Tibial nerve (tissue), 4 donors: ENCODE measurements at regions not wholly inside any gene's neighbourhood (a gene's known extent, or its start where the extent isn't known, plus 50 kb on each side); places are given as distances from the start of the nearest gene placed in this dataset.

ENCODE experiments used
- DNase-seq, 2 donors: peaks; one replicate each; pipeline ENCODE4 v3.0.0-alpha.2; 2019; ENCODE audit warnings: low spot score in 2 of 2
- H3K27ac ChIP-seq, 4 donors: fragments of 200-600 bp; sonication (generic) in 3 of 4; one replicate each; pipeline ENCODE4 v1.5.1; 2017 to 2019; ENCODE audit warnings: mild to moderate bottlenecking in 1 of 4
- H3K27me3 ChIP-seq, 2 donors: fragments of 200-600 bp; sonication (generic) in 1 of 2; one replicate each; pipeline versions ENCODE4 v1.5.1 to v1.6.0; 2017 to 2019
- H3K36me3 ChIP-seq, 3 donors: fragments of 200-600 bp; sonication (generic); one replicate each; pipeline ENCODE4 v1.5.1; 2018 to 2019
- H3K4me1 ChIP-seq, 4 donors: fragments of 200-600 bp; sonication (generic) in 3 of 4; one replicate each; pipeline ENCODE4 v1.5.1; 2017 to 2019
- H3K4me3 ChIP-seq, 4 donors: fragments of 200-600 bp; sonication (generic) in 3 of 4; one replicate each; pipeline ENCODE4 v1.5.1; 2017 to 2019; ENCODE audit warnings: mild to moderate bottlenecking in 1 of 4, moderate library complexity in 1 of 4
- H3K9me3 ChIP-seq, 4 donors: fragments of 200-600 bp; sonication (generic) in 3 of 4; one replicate each; pipeline ENCODE4 v1.5.1; 2017 to 2019
- CTCF ChIP-seq, 5 experiments: fragments of 200-600 bp in 3 of 5; fragments of 450-650 bp in 2 of 5; sonication (generic) in 3 of 5; IDR thresholded peaks; one replicate each; pipeline ENCODE4 v1.5.1; 2016 to 2019; ENCODE audit warnings: antibody characterized with exemption in 5 of 5, mild to moderate bottlenecking in 3 of 5, moderate library complexity in 2 of 5
- EP300 ChIP-seq, 2 donors: sonication (generic); formaldehyde crosslinking; IDR thresholded peaks; one replicate each; pipeline ENCODE4 v1.6.1; 2017; ENCODE audit warnings: antibody characterized with exemption in 2 of 2, mild to moderate bottlenecking in 1 of 2
- POLR2A ChIP-seq, 2 donors: fragments of 450-650 bp; IDR thresholded peaks; one replicate each; pipeline ENCODE4 v1.6.1; 2017; ENCODE audit warnings: antibody characterized with exemption in 2 of 2, mild to moderate bottlenecking in 2 of 2, moderate library complexity in 2 of 2
- WGBS, 2 donors: methylation state at CpG; one replicate each; pipeline ENCODE4 v1.1.5; 2018; 5-methylcytosine and 5-hydroxymethylcytosine counted together

- Histone ChIP-seq H3K4me3 (no peak overlapping the region), H3K27me3 (no peaks in the 10 kb centered on the region), H3K27ac (no peak overlapping the region), H3K9me3 (peaks cover 0 to 4% (median 0%) of the 10 kb centered on the region in 4 donors), H3K36me3 (no peaks in the 10 kb centered on the region), H3K4me1 (no peaks in the 10 kb centered on the region)
- no peak for DNase-seq
- WGBS, 2 donors, result 89 to 97% methylated on average over 1 of the region's 1 CpG
- TF ChIP-seq POLR2A (IDR thresholded peaks at IDR 0.05) (no peak), EP300 (IDR thresholded peaks at IDR 0.05) (no peak), CTCF (IDR thresholded peaks at IDR 0.05) (no peak)
Observed at GRCh38 chr4:119823045-119823444, 194.4 kb upstream of the PDE5A start.

GRCh38 chr4:119816473-119816872 lies 187.9 kb upstream of the PDE5A start:
- no peaks in the 10 kb centered on the region for H3K36me3 ChIP-seq
- no peak overlapping the region for H3K27ac ChIP-seq
- peaks cover 0 to 16% (median 4%) of the 10 kb centered on the region in 4 donors for H3K9me3 ChIP-seq
- no peak overlapping the region for H3K4me3 ChIP-seq
- H3K4me1 ChIP-seq, result no peaks in the 10 kb centered on the region
- H3K27me3 ChIP-seq, result no peaks in the 10 kb centered on the region
- TF ChIP-seq EP300 (IDR thresholded peaks at IDR 0.05), result no peak
- no peak for TF ChIP-seq CTCF (IDR thresholded peaks at IDR 0.05)
- no peak for TF ChIP-seq POLR2A (IDR thresholded peaks at IDR 0.05)
- DNase-seq, result no peak

GRCh38 chr4:119810001-119810400 lies 181.4 kb upstream of the PDE5A start:
- no peaks in the 10 kb centered on the region for H3K36me3 ChIP-seq
- no peaks in the 10 kb centered on the region for H3K27me3 ChIP-seq
- no peak overlapping the region for H3K4me3 ChIP-seq
- no peak for DNase-seq
- H3K4me1 ChIP-seq, result no peaks in the 10 kb centered on the region
- H3K27ac ChIP-seq, result no peak overlapping the region
- peaks cover 0 to 31% (median 4%) of the 10 kb centered on the region in 4 donors for H3K9me3 ChIP-seq
- TF ChIP-seq CTCF (IDR thresholded peaks at IDR 0.05) (no peak), POLR2A (IDR thresholded peaks at IDR 0.05) (no peak), EP300 (IDR thresholded peaks at IDR 0.05) (no peak)
- WGBS, 2 donors, result 88 to 95% methylated on average over 1 of the region's 1 CpG

GRCh38 chr4:119804404-119804803 lies 175.8 kb upstream of the PDE5A start:
- TF ChIP-seq EP300 (IDR thresholded peaks at IDR 0.05) (no peak), POLR2A (IDR thresholded peaks at IDR 0.05) (no peak), CTCF (IDR thresholded peaks at IDR 0.05) (no peak)
- 95 to 97% methylated on average over 1 of the region's 1 CpG for WGBS, 2 donors

GRCh38 chr4:119797238-119797894 lies 168.8 kb upstream of the PDE5A start:
- Histone ChIP-seq H3K4me3 (no peak overlapping the region), H3K4me1 (no peaks in the 10 kb centered on the region), H3K9me3 (no peaks in the 10 kb centered on the region), H3K27me3 (no peaks in the 10 kb centered on the region), H3K36me3 (no peaks in the 10 kb centered on the region), H3K27ac (no peak overlapping the region)
- DNase-seq, result no peak
- 82 to 90% methylated on average over 2 of the region's 2 CpGs for WGBS, 2 donors
- TF ChIP-seq EP300 (IDR thresholded peaks at IDR 0.05) (no peak), CTCF (IDR thresholded peaks at IDR 0.05) (no peak), POLR2A (IDR thresholded peaks at IDR 0.05) (no peak)

More at GRCh38 chr4:119804404-119804803, 175.8 kb upstream of the PDE5A start:
- H3K36me3 ChIP-seq, result no peaks in the 10 kb centered on the region
- H3K9me3 ChIP-seq, result peaks cover 0 to 13% (median 0%) of the 10 kb centered on the region in 4 donors
- H3K4me1 ChIP-seq, result no peaks in the 10 kb centered on the region
- H3K27ac ChIP-seq, result no peak overlapping the region
- no peak overlapping the region for H3K4me3 ChIP-seq
- no peak for DNase-seq
- H3K27me3 ChIP-seq, result no peaks in the 10 kb centered on the region
